HEK293 (cell line): ENCODE measurements at regions not wholly inside any gene's neighbourhood (a gene's known extent, or its start where the extent isn't known, plus 50 kb on each side); places are given as distances from the start of the nearest gene placed in this dataset.

Experiments used
- EGR2 ChIP-seq: fragments of 450-650 bp; formaldehyde crosslinking; IDR thresholded peaks from 2 replicates; pipeline ENCODE4 v1.5.1; 2016; ENCODE audit warnings: low read depth, missing biosample characterization, missing genetic modification characterization
- GLIS2 ChIP-seq: fragments of 450-650 bp; formaldehyde crosslinking; IDR thresholded peaks from 2 replicates; pipeline ENCODE4 v1.5.1; 2016; ENCODE audit warnings: missing biosample characterization, missing genetic modification characterization
- HOXC10 ChIP-seq: sonication (generic); formaldehyde crosslinking; IDR thresholded peaks from 2 replicates; pipeline ENCODE4 v1.8.1; 2023; ENCODE audit warnings: mild to moderate bottlenecking, missing genetic modification reagents
- KLF7 ChIP-seq: fragments of 450-650 bp; formaldehyde crosslinking; IDR thresholded peaks from 2 replicates; pipeline ENCODE4 v1.5.1; 2016; ENCODE audit warnings: missing biosample characterization, missing genetic modification characterization, borderline replicate concordance
- RBAK ChIP-seq: fragments of 450-650 bp; formaldehyde crosslinking; IDR thresholded peaks from 2 replicates; pipeline ENCODE4 v1.5.1; 2016; ENCODE audit warnings: missing biosample characterization, missing genetic modification characterization
- SP7 ChIP-seq: fragments of 450-650 bp; formaldehyde crosslinking; IDR thresholded peaks from 2 replicates; pipeline ENCODE4 v1.5.1; 2016; ENCODE audit warnings: missing biosample characterization, missing genetic modification characterization
- TCF7L2 ChIP-seq: IDR thresholded peaks from 2 replicates; pipeline ENCODE4 v1.6.1; 2011; ENCODE audit warnings: low read depth, mild to moderate bottlenecking, inconsistent platforms, low read length, moderate library complexity, borderline replicate concordance
- ZBTB10 ChIP-seq: fragments of 450-650 bp; formaldehyde crosslinking; IDR thresholded peaks from 2 replicates; pipeline ENCODE4 v1.5.1; 2016; ENCODE audit warnings: missing biosample characterization, missing genetic modification characterization
- ZBTB7A ChIP-seq: fragments of 450-650 bp; formaldehyde crosslinking; IDR thresholded peaks from 2 replicates; pipeline ENCODE4 v1.5.1; 2016; ENCODE audit warnings: low read depth, missing biosample characterization, missing genetic modification characterization
- ZBTB8A ChIP-seq: fragments of 450-650 bp; formaldehyde crosslinking; IDR thresholded peaks from 2 replicates; pipeline ENCODE4 v1.5.1; 2016; ENCODE audit warnings: missing biosample characterization, missing genetic modification characterization
- ZIC2 ChIP-seq: fragments of 450-650 bp; formaldehyde crosslinking; IDR thresholded peaks from 2 replicates; pipeline ENCODE4 v1.5.1; 2016; ENCODE audit warnings: missing biosample characterization, missing genetic modification characterization
- ZNF121 ChIP-seq: fragments of 450-650 bp; formaldehyde crosslinking; IDR thresholded peaks from 2 replicates; pipeline ENCODE4 v1.5.1; 2016; ENCODE audit warnings: missing biosample characterization, missing genetic modification characterization
- ZNF140 ChIP-seq: fragments of 450-650 bp; formaldehyde crosslinking; IDR thresholded peaks from 2 replicates; pipeline ENCODE4 v1.5.1; 2016; ENCODE audit warnings: missing biosample characterization, missing genetic modification characterization
- ZNF146 ChIP-seq: fragments of 450-650 bp; formaldehyde crosslinking; IDR thresholded peaks from 2 replicates; pipeline ENCODE4 v1.5.1; 2016; ENCODE audit warnings: missing biosample characterization, missing genetic modification characterization
- ZNF169 ChIP-seq: fragments of 450-650 bp; formaldehyde crosslinking; IDR thresholded peaks from 2 replicates; pipeline ENCODE4 v1.5.1; 2016; ENCODE audit warnings: missing biosample characterization, missing genetic modification characterization
- ZNF184 ChIP-seq: fragments of 450-650 bp; IDR thresholded peaks from 2 replicates; pipeline ENCODE4 v1.5.1; 2018; ENCODE audit warnings: missing biosample characterization, mild to moderate bottlenecking, missing genetic modification characterization
- ZNF248 ChIP-seq: fragments of 450-650 bp; formaldehyde crosslinking; IDR thresholded peaks from 2 replicates; pipeline ENCODE4 v1.5.1; 2017; ENCODE audit warnings: missing biosample characterization, missing genetic modification characterization
- ZNF292 ChIP-seq: fragments of 450-650 bp; formaldehyde crosslinking; IDR thresholded peaks from 2 replicates; pipeline ENCODE4 v1.5.1; 2016; ENCODE audit warnings: low read depth, missing biosample characterization, missing genetic modification characterization, borderline replicate concordance
- ZNF324 ChIP-seq: fragments of 450-650 bp; formaldehyde crosslinking; IDR thresholded peaks from 2 replicates; pipeline ENCODE4 v1.5.1; 2016; ENCODE audit warnings: missing biosample characterization, missing genetic modification characterization
- ZNF404 ChIP-seq: fragments of 450-650 bp; formaldehyde crosslinking; IDR thresholded peaks from 2 replicates; pipeline ENCODE4 v1.5.1; 2017; ENCODE audit warnings: missing biosample characterization, missing genetic modification characterization
- ZNF48 ChIP-seq: fragments of 450-650 bp; formaldehyde crosslinking; IDR thresholded peaks from 2 replicates; pipeline ENCODE4 v1.5.1; 2016; ENCODE audit warnings: missing biosample characterization, missing genetic modification characterization
- ZNF560 ChIP-seq: fragments of 450-650 bp; formaldehyde crosslinking; IDR thresholded peaks from 2 replicates; pipeline ENCODE4 v1.5.1; 2017; ENCODE audit warnings: missing biosample characterization, missing genetic modification characterization, borderline replicate concordance
- ZNF561 ChIP-seq: fragments of 450-650 bp; IDR thresholded peaks from 2 replicates; pipeline ENCODE4 v1.5.1; 2018; ENCODE audit warnings: missing biosample characterization, missing genetic modification characterization, borderline replicate concordance
- ZNF596 ChIP-seq: fragments of 450-650 bp; IDR thresholded peaks from 2 replicates; pipeline ENCODE4 v1.5.0; 2018; ENCODE audit warnings: missing biosample characterization, mild to moderate bottlenecking, missing genetic modification characterization, moderate library complexity
- ZNF600 ChIP-seq: fragments of 450-650 bp; formaldehyde crosslinking; IDR thresholded peaks from 2 replicates; pipeline ENCODE4 v1.5.1; 2016; ENCODE audit warnings: missing biosample characterization, missing genetic modification characterization
- ZNF624 ChIP-seq: fragments of 450-650 bp; formaldehyde crosslinking; IDR thresholded peaks from 2 replicates; pipeline ENCODE4 v1.5.1; 2017; ENCODE audit warnings: missing biosample characterization, missing genetic modification characterization
- ZNF629 ChIP-seq: fragments of 450-650 bp; formaldehyde crosslinking; IDR thresholded peaks from 2 replicates; pipeline ENCODE4 v1.5.1; 2017; ENCODE audit warnings: missing biosample characterization, missing genetic modification characterization
- ZNF639 ChIP-seq: fragments of 450-650 bp; formaldehyde crosslinking; IDR thresholded peaks from 2 replicates; pipeline ENCODE4 v1.5.1; 2016; ENCODE audit warnings: missing biosample characterization, missing genetic modification characterization
- ZNF660 ChIP-seq: fragments of 450-650 bp; IDR thresholded peaks from 2 replicates; pipeline ENCODE4 v1.5.1; 2018; ENCODE audit warnings: missing biosample characterization, mild to moderate bottlenecking, missing genetic modification characterization
- ZNF707 ChIP-seq: fragments of 450-650 bp; formaldehyde crosslinking; IDR thresholded peaks from 2 replicates; pipeline ENCODE4 v1.5.1; 2016; ENCODE audit warnings: missing biosample characterization, missing genetic modification characterization
- ZNF76 ChIP-seq: fragments of 450-650 bp; formaldehyde crosslinking; IDR thresholded peaks from 2 replicates; pipeline ENCODE4; 2016; ENCODE audit warnings: low read depth, missing biosample characterization, missing genetic modification characterization, borderline replicate concordance
- ZNF837 ChIP-seq: fragments of 450-650 bp; formaldehyde crosslinking; IDR thresholded peaks from 2 replicates; pipeline ENCODE4 v1.5.1; 2016; ENCODE audit warnings: missing biosample characterization, missing genetic modification characterization
- ZNF843 ChIP-seq: fragments of 450-650 bp; formaldehyde crosslinking; IDR thresholded peaks from 2 replicates; pipeline ENCODE4 v1.5.1; 2016; ENCODE audit warnings: missing biosample characterization, missing genetic modification characterization
- ZSCAN23 ChIP-seq: fragments of 450-650 bp; formaldehyde crosslinking; IDR thresholded peaks from 2 replicates; pipeline ENCODE4 v1.5.1; 2016; ENCODE audit warnings: missing biosample characterization, missing genetic modification characterization
- TF ChIP-seq, protein P1 (sequence below): fragments of 450-650 bp; formaldehyde crosslinking; IDR thresholded peaks from 2 replicates; pipeline ENCODE4 v1.5.1; 2016; ENCODE audit warnings: missing biosample characterization, missing genetic modification characterization
- TF ChIP-seq, protein P2 (sequence below): fragments of 450-650 bp; formaldehyde crosslinking; IDR thresholded peaks from 2 replicates; pipeline ENCODE4 v1.5.1; 2017; ENCODE audit warnings: missing biosample characterization, missing genetic modification characterization

GRCh38 chr15:81950841-81951414 is 94.9 kb downstream of the MEX3B start (continued):
- TF ChIP-seq ZNF292 (tag by site-specific recombination), result no peak
- TF ChIP-seq KLF7 (tag by site-specific recombination), result peak; percentile 82; the same call in 1 of the 2 replicates
- TF ChIP-seq, protein P1, sequence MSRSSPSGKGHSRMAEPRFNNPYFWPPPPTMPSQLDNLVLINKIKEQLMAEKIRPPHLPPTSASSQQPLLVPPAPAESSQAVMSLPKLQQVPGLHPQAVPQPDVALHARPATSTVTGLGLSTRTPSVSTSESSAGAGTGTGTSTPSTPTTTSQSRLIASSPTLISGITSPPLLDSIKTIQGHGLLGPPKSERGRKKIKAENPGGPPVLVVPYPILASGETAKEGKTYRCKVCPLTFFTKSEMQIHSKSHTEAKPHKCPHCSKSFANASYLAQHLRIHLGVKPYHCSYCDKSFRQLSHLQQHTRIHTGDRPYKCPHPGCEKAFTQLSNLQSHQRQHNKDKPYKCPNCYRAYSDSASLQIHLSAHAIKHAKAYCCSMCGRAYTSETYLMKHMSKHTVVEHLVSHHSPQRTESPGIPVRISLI (tag by site-specific recombination), result 0 out of 2 replicates have a peak, but pooled peaks have one; percentile 35
- peak; percentile 83 for TF ChIP-seq SP7
- no peak for TF ChIP-seq ZNF624 (tag by site-specific recombination)
- TF ChIP-seq ZNF146, result no peak
- TF ChIP-seq ZNF324 (tag by site-specific recombination), result no peak; the same call in 1 of the 2 replicates
- no peak for TF ChIP-seq ZNF248 (tag by site-specific recombination)
- TF ChIP-seq ZSCAN23 (tag by site-specific recombination), result 0 out of 2 replicates have a peak, but pooled peaks have one; percentile 59
- TF ChIP-seq ZNF843 (tag by site-specific recombination), result peak; percentile 97
- TF ChIP-seq, protein P2, sequence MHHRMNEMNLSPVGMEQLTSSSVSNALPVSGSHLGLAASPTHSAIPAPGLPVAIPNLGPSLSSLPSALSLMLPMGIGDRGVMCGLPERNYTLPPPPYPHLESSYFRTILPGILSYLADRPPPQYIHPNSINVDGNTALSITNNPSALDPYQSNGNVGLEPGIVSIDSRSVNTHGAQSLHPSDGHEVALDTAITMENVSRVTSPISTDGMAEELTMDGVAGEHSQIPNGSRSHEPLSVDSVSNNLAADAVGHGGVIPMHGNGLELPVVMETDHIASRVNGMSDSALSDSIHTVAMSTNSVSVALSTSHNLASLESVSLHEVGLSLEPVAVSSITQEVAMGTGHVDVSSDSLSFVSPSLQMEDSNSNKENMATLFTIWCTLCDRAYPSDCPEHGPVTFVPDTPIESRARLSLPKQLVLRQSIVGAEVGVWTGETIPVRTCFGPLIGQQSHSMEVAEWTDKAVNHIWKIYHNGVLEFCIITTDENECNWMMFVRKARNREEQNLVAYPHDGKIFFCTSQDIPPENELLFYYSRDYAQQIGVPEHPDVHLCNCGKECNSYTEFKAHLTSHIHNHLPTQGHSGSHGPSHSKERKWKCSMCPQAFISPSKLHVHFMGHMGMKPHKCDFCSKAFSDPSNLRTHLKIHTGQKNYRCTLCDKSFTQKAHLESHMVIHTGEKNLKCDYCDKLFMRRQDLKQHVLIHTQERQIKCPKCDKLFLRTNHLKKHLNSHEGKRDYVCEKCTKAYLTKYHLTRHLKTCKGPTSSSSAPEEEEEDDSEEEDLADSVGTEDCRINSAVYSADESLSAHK, result peak; percentile 87
- no peak for TF ChIP-seq ZNF707
- TF ChIP-seq ZIC2 (tag by site-specific recombination), result no peak; the same call in 1 of the 2 replicates
- peak; percentile 91 for TF ChIP-seq ZNF629 (tag by site-specific recombination)
- no peak for TF ChIP-seq HOXC10 (CRISPR knock-in tag)
- TF ChIP-seq ZNF140 (tag by site-specific recombination), result no peak
- no peak for TF ChIP-seq ZBTB7A (tag by site-specific recombination)
- TF ChIP-seq ZNF596 (tag by site-specific recombination), result peak; percentile 76; the same call in 1 of the 2 replicates
- 0 out of 2 replicates have a peak, but pooled peaks have one; percentile 62 for TF ChIP-seq ZNF639 (tag by site-specific recombination)
- no peak for TF ChIP-seq ZNF560 (tag by site-specific recombination)
- TF ChIP-seq ZNF169 (tag by site-specific recombination), result no peak
- TF ChIP-seq ZNF184 (tag by site-specific recombination), result peak; percentile 66; the same call in 1 of the 2 replicates
- peak; percentile 68; the same call in 1 of the 2 replicates for TF ChIP-seq ZNF561 (tag by site-specific recombination)
- no peak for TF ChIP-seq ZNF48
- no peak for TF ChIP-seq RBAK (tag by site-specific recombination)
- no peak for TF ChIP-seq ZBTB10 (tag by site-specific recombination)
- TF ChIP-seq GLIS2 (tag by site-specific recombination), result no peak
- peak; percentile 48; the same call in 1 of the 2 replicates for TF ChIP-seq EGR2 (tag by site-specific recombination)
- peak; percentile 94 for TF ChIP-seq TCF7L2
- TF ChIP-seq ZNF837, result no peak
- TF ChIP-seq ZNF76 (tag by site-specific recombination), result no peak
- TF ChIP-seq ZNF660 (tag by site-specific recombination), result no peak
- TF ChIP-seq ZBTB8A (tag by site-specific recombination), result peak; percentile 60
- no peak for TF ChIP-seq ZNF404 (tag by site-specific recombination)
- no peak for TF ChIP-seq ZNF121 (tag by site-specific recombination)
- TF ChIP-seq ZNF600 (tag by site-specific recombination), result peak; percentile 72; the same call in 1 of the 2 replicates
